HG03039 (cell line): ENCODE measurements at regions not wholly inside any gene's neighbourhood (a gene's known extent, or its start where the extent isn't known, plus 50 kb on each side); places are given as distances from the start of the nearest gene placed in this dataset.

ENCODE experiments used
- ATAC-seq: cut with Tn5 transposase; IDR thresholded peaks from one replicate; pipeline ENCODE4 v1.9.1; 2021; ENCODE audit warnings: mild to moderate bottlenecking, moderate library complexity; ENCODE audit not compliant: unreplicated experiment

GRCh38 chr7:137172105-137172590 is 171.4 kb downstream of the PTN start:
- ATAC-seq = no peak

GRCh38 chr7:137169282-137169698 is 174.2 kb downstream of the PTN start:
- ATAC-seq = no peak

GRCh38 chr7:137167609-137168008 is 175.9 kb downstream of the PTN start:
- ATAC-seq = no peak

GRCh38 chr7:137166363-137166762 is 177.2 kb downstream of the PTN start:
- no peak for ATAC-seq

DNA sequence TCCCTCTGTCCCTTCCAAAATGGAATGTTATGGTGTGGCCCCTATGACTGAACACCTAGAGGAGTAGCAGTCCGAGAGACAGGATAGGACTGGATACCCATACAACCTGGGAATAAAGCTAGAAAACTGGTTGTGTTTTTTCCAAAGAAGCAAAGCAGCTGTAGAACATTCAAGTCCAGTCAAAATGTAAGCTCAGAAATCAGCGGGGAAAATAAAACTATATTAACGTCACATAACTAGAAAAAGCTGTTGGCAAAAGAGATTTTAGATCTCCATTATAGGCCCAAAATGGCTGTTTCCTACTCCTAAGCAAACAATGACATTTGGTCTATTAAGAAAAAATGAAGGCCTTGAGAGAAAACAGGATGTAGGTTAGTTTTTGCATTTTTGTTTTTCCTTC is 177.7 kb downstream of the PTN start:
- no peak for ATAC-seq

- no peak for ATAC-seq
Observed at GRCh38 chr7:137165241-137165640, 178.3 kb downstream of the PTN start.

GRCh38 chr7:137164251-137164650 is 179.3 kb downstream of the PTN start:
- ATAC-seq = no peak

DNA sequence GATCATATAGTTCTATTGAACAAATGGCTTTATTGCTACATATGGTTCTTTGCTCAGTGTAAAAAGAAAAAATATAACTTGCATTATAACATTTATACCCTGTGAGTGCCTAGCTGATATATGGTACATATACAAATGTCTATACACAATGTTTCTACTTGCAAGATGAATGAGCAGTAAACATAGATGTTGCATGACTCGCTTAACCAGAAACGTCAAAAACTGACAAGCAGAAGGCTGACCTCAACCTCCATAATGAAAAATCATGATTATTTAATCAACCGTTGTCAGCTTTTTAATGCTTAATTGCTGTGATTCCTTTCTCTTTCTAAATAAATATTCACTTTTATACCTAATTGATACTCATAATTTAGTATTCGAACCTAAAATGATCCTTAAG is 183.3 kb downstream of the PTN start:
- no peak for ATAC-seq

DNA sequence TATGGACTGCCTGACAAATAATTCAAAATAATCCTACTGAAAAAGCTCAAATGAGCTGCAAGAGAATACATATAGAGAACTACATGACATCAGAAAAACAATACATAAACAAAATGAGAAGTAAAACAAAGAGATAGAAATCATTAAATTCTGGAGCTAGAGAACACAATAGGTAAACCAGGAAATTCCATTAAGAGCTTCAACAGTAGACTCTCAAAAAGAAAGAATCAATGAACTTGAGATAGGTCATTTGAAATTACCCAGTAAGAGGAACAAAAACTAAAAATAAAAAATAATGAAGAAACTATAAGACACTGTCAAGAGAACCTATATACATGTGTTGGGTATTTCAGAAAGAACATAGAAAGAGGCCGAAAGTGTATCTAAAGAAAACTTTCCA is 186.3 kb downstream of the PTN start:
- no peak for ATAC-seq

DNA sequence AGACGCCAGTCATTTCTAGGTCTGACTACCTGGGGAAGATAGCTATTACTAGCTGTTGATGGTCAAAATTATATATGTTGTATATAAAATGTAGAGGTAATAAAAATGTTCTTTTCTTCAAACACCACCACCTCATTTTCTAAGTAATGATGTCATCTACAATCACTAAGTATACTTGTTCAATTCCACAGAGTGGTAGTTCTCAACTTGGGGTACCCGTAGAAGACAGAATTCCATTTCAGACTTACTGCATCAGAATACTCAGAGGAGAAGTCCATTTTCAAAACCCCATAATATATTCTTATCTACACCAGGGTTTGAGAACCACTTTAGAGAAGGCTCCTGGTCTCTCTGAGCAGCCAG is 191.9 kb downstream of the PTN start:
- no peak for ATAC-seq

- ATAC-seq = no peak
Observed at GRCh38 chr7:137151041-137151689, 192.4 kb downstream of the PTN start.

- no peak for ATAC-seq
Observed at GRCh38 chr7:137147338-137147720, 196.2 kb downstream of the PTN start.

DNA sequence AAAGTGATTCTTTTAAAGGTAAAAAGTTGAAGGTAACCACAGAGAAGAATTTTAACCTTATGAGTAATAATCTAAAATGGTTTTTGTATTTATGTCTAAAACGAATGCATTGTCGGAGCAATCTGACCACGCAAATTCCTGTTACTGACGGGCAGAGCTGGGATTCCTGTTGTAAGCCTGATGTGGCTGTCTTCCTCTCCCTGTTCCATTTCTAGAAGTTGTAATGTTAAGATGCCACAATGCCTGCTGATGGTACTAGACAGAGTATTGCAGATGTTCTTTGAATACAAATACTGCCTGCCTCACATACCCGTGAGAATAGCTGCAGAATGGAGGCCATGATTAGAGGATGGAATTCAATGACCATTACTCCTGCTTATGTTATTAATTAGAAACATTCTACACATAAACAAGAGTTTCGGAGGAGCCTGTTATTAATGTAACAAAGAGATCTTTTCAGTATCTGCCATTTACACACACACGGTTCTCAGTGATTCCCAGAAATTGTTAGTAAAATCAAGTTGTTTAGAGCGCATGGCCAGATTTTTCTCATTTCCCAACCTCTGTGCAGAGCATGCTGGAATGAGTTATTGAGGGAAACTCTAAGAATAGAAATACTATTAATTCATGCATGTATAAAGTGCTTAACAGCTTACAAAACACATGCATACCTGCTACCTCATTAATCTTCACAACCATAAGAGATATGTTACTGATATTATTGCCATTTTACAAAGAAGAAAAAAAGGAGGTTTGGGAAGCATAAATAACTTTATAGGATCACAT is 196.8 kb downstream of the PTN start:
- no peak for ATAC-seq

DNA sequence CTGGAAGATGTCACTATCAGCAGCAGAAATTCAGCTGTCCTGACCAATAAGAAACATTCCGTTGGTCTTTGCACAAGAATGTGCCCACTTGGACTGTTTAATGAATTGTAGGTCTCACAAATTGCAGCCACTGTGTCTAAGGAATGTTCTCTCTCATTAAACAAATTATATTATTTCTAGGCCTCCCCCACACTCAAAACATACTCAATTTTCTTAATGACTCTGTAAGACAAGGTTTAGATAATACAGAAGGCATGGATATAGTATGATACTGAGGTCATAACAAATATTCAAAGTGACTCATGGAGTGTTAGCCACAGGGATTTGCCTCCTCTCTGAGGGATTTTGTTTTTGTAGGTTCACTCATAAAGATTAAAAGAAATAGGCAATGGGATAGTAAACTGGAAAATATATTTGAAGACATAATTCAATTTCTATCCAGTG is 197.5 kb downstream of the PTN start:
- ATAC-seq = no peak

- ATAC-seq = no peak
Observed at GRCh38 chr7:137142376-137142775, 201.2 kb downstream of the PTN start.

DNA sequence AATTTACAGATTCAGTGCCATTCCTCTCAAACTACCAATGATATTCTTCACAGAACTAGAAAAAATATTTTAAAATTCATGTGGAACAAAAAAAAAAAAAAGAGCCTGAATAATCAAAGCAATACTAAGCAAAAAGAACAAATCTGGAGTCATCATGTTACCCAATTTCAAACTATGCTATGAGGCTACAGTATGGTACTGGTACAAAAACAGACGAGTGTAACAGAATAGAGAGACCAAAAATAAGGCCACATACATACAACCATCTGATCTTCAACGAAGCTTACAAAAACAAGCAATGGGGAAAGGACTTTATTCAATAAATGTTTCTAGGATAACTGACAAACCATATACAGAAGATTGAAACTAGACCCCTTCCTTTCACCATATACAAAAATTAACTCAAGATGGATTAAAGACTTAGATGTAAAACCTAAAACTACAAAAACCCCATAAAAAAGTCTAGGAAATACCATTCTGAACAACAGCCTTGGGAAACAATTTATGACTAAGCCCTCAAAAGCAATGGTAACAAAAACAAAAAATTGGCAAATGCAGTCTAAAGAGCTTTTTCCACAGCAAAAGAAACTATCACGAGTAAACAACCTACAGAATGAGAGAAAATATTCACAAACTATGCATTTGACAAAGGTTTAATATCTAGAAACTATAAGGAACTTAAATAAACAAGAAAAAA is 207.7 kb downstream of the PTN start:
- no peak for ATAC-seq

DNA sequence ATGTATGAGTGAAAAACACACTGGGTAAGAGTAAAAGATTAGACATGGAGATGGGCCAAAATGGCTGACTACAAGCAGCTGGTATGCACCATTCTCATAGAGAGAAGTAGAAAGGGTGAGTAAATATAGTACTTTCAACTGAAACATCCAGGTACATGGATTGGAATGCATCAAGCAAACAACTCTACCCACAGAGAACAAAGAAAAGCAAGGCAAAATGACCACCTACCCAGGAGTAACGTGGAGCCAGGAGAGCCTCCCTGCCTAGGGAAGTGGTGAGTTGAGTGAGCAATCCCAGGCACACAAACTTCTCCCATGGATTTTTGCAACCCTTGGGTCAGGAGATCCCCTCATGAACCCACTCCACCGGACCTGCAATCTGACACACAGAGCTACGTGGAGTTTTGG is 212.8 kb downstream of the PTN start:
- ATAC-seq = no peak

GRCh38 chr7:137129025-137129424 is 214.5 kb downstream of the PTN start:
- no peak for ATAC-seq

GRCh38 chr7:137127806-137128205 is 215.7 kb downstream of the PTN start:
- ATAC-seq = no peak

DNA sequence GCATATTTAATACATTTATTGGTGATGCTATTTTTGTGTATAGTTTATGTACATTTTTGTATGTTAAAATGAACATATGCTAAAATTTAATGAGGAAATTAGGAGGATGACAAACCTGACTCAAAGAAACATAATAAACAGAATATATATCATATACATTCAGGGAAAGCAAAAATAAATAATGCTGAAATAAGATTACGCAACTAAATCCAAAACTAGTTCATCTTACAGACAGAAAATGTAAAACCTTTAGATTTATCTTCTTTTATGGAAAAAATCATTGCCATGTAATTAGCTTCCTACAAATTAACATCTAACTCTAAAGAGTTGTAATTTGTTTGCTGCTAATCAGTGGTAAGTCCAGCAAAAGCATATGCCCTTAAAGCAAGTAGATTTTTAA is 216.5 kb downstream of the PTN start:
- no peak for ATAC-seq

- ATAC-seq = no peak
Observed at GRCh38 chr7:137122145-137122544, 221.4 kb downstream of the PTN start.

GRCh38 chr7:137120690-137121089 is 222.8 kb downstream of the PTN start:
- peak; percentile 92 for ATAC-seq
